Ascending aorta (tissue), 2 donors: ENCODE measurements at regions not wholly inside any gene's neighbourhood (a gene's known extent, or its start where the extent isn't known, plus 50 kb on each side); places are given as distances from the start of the nearest gene placed in this dataset.

Source experiments
- DNase-seq, 2 donors: peaks; one replicate each; pipeline ENCODE4 v3.0.0-alpha.2; 2019; ENCODE audit warnings: low spot score in 2 of 2
- H3K27ac ChIP-seq, 2 donors: fragments of 200-600 bp; sonication (generic); one replicate each; pipeline ENCODE4 v1.5.1; 2016 to 2017; ENCODE audit warnings: mild to moderate bottlenecking in 1 of 2
- H3K27me3 ChIP-seq: fragments of 200-600 bp; sonication (generic); one replicate; pipeline ENCODE4 v1.5.1; 2017
- H3K36me3 ChIP-seq, 2 donors: fragments of 200-600 bp; sonication (generic); one replicate each; pipeline ENCODE4 v1.5.1; 2016
- H3K4me1 ChIP-seq, 2 donors: fragments of 200-600 bp; sonication (generic); one replicate each; pipeline ENCODE4 v1.5.1; 2016 to 2017; ENCODE audit warnings: mild to moderate bottlenecking in 1 of 2
- H3K4me3 ChIP-seq, 2 donors: fragments of 200-600 bp; sonication (generic); one replicate each; pipeline ENCODE4 v1.5.1; 2016 to 2017; ENCODE audit warnings: mild to moderate bottlenecking in 1 of 2
- H3K9me3 ChIP-seq, 2 donors: fragments of 200-600 bp; sonication (generic); one replicate each; pipeline ENCODE4 v1.5.1; 2016
- intact Hi-C: fragments of 100-400 bp; cut with DNase I; formaldehyde crosslinking; loops from one replicate; pipeline ENCODE4 v1.15.1; 2023
- TF ChIP-seq, protein P1 (sequence below), 3 experiments: fragments of 200-600 bp in 2 of 3; fragments of 450-650 bp in 1 of 3; sonication (generic) in 2 of 3; IDR thresholded peaks; one replicate each; pipeline ENCODE4 v1.5.1; 2016 to 2019; ENCODE audit warnings: antibody characterized with exemption in 3 of 3, mild to moderate bottlenecking in 1 of 3, moderate library complexity in 1 of 3

DNA sequence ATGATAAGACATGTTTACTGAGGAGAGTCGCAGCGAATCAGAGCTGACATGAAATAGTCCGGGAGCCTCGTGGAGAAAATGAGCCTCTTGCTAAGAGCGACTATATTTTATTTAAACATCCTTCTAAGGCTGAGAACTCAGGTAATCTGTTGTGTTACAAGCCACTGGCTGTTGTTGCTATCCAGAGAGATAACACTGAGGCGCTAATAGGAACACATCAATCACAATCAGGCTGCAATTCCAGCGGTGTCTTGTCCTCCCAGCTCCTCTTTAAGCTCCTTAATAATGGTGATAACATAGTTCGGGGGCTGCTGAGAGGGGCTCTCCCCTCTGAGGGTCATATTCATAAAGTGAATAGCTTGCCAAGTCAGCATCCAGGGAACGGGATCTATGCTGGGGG is 95.1 kb downstream of the INSIG2 start:
- intact Hi-C loops: loop anchor here (10.0 kb wide), 2 partner anchors 169 to 1301 kb away; partner anchors contain the start of gene CCDC93
- TF ChIP-seq, protein P1, sequence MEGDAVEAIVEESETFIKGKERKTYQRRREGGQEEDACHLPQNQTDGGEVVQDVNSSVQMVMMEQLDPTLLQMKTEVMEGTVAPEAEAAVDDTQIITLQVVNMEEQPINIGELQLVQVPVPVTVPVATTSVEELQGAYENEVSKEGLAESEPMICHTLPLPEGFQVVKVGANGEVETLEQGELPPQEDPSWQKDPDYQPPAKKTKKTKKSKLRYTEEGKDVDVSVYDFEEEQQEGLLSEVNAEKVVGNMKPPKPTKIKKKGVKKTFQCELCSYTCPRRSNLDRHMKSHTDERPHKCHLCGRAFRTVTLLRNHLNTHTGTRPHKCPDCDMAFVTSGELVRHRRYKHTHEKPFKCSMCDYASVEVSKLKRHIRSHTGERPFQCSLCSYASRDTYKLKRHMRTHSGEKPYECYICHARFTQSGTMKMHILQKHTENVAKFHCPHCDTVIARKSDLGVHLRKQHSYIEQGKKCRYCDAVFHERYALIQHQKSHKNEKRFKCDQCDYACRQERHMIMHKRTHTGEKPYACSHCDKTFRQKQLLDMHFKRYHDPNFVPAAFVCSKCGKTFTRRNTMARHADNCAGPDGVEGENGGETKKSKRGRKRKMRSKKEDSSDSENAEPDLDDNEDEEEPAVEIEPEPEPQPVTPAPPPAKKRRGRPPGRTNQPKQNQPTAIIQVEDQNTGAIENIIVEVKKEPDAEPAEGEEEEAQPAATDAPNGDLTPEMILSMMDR (IDR thresholded peaks at IDR 0.05): no peak
- Histone ChIP-seq H3K9me3 (no peaks in the 10 kb centered on the region), H3K27me3 (no peaks in the 10 kb centered on the region), H3K27ac (no peak overlapping the region), H3K4me3 (no peak overlapping the region), H3K4me1 (peaks cover 0 to 3% of the 10 kb centered on the region in 2 donors), H3K36me3 (no peaks in the 10 kb centered on the region)
- no peak for DNase-seq

DNA sequence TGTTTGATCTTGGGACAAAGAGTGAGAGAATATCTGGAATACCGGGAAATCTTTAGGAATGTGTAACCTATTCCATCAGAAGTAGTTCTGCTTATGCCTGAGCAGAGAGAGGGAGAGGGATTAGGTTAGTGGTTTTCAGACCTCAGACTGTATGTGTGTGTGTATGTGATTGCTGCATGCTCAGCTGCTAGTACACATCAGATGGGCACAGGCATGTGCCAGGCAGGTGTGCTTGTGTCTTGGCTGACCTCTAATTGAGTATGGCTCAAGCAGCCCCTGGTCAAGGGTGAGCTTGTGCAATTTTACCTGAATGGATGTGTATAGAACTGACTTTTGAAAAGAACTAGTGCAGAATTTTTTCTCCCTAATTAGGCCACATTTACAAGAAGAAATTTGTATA is 91.2 kb downstream of the INSIG2 start:
- intact Hi-C loops: no loop called here
- H3K36me3 ChIP-seq: no peaks in the 10 kb centered on the region
- DNase-seq: no peak
- no peaks in the 10 kb centered on the region for H3K27me3 ChIP-seq
- H3K4me1 ChIP-seq: no peaks in the 10 kb centered on the region
- no peak overlapping the region for H3K27ac ChIP-seq
- no peaks in the 10 kb centered on the region for H3K9me3 ChIP-seq
- no peak overlapping the region for H3K4me3 ChIP-seq
- TF ChIP-seq, protein P1 (IDR thresholded peaks at IDR 0.05): no peak

DNA sequence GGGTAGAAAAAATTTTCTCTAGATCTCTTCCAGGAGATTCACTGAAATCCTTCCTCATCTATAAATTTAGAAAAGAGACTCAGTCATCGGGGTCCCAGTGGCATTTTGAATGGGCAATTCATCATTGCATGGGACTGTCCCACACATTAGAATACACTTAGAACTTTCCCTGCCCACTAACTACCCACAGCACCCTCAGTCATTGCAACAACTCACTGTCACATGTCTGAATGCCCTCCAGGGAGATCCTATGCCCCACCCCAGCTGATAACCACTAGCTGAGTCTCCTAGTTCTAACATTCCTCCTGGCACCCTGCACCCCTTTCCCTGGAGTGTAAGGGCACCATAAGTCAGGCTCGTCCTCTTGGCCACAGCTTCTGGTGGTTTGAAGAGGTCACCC is 89.6 kb downstream of the INSIG2 start:
- Histone ChIP-seq H3K4me1 (no peaks in the 10 kb centered on the region), H3K27ac (no peak overlapping the region), H3K36me3 (no peaks in the 10 kb centered on the region), H3K27me3 (no peaks in the 10 kb centered on the region), H3K4me3 (no peak overlapping the region), H3K9me3 (no peaks in the 10 kb centered on the region)
- intact Hi-C loops: no loop called here
- DNase-seq: no peak
- TF ChIP-seq, protein P1 (IDR thresholded peaks at IDR 0.05): no peak

DNA sequence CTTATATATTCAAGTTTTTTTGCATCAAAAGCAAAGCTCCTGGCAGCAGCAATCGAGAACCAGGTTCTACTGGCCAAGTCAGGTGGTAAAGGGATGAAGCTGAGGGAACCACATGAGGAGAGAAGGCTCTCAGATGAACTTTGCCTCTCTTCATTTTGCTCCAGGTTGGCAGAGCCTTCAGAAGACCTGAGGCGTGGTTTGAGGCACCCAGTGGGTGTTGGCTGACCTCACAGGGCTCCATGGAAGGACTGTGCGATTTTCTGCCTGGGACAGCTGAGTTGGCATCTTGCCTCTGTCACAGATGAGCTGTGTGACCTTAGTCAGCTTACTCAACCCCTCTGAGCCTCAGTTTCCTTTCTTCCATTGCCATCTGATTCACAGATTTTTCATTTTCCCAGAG is 89.0 kb downstream of the INSIG2 start:
- intact Hi-C loops: no loop called here
- H3K27me3 ChIP-seq: no peaks in the 10 kb centered on the region
- no peak overlapping the region for H3K27ac ChIP-seq
- no peaks in the 10 kb centered on the region for H3K36me3 ChIP-seq
- TF ChIP-seq, protein P1 (IDR thresholded peaks at IDR 0.05): no peak
- DNase-seq: no peak
- no peaks in the 10 kb centered on the region for H3K9me3 ChIP-seq
- H3K4me1 ChIP-seq: no peaks in the 10 kb centered on the region
- H3K4me3 ChIP-seq: no peak overlapping the region

DNA sequence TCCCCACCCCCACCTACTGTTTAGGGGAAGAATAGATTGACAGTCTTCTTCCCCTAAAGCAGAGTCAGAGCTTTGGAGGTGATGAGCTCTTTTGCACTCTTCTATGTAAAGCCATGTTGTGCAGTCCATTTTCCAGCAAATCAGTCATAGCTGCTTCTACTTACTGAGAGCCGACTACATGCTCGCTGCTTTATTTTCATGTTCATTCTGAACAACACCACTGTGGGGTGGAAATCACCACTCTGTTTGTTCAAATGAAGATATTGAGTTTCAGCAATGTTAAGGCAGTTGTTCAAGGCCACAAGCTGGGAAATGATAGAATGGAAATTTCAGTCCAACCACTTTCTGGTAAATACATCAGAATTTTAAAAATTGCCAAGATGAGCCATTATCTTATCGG is 88.3 kb downstream of the INSIG2 start:
- TF ChIP-seq, protein P1 (IDR thresholded peaks at IDR 0.05): no peak
- no peak for DNase-seq

DNA sequence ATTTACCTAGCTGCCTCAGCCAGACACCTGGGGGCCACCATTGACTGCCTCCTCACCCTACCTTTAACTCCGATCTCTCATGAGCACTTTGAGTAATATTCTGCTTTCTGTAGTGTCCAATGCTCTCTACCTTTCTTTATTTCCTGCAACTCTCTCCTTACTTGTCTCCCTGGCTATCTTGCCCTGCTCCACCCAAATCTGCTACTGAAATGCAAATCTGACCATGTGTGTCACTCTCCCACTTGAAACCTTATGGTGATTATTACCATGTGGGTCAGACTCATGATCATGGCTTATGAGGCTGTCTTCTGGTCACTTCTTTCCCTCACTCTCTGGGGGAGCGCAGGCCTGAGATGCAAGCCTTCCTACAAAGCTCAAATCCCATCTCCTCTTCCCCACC is 83.3 kb downstream of the INSIG2 start:
- Histone ChIP-seq H3K27ac (no peak overlapping the region), H3K4me1 (no peaks in the 10 kb centered on the region), H3K9me3 (no peaks in the 10 kb centered on the region), H3K27me3 (no peaks in the 10 kb centered on the region), H3K4me3 (no peak overlapping the region), H3K36me3 (no peaks in the 10 kb centered on the region)
- intact Hi-C loops: no loop called here
- TF ChIP-seq, protein P1 (IDR thresholded peaks at IDR 0.05): no peak
- no peak for DNase-seq

More for the DNA sequence above, 88.3 kb downstream of the INSIG2 start:
- Histone ChIP-seq H3K36me3 (no peaks in the 10 kb centered on the region), H3K27ac (no peak overlapping the region), H3K4me3 (no peak overlapping the region), H3K9me3 (no peaks in the 10 kb centered on the region), H3K27me3 (no peaks in the 10 kb centered on the region), H3K4me1 (no peaks in the 10 kb centered on the region)
- intact Hi-C loops: no loop called here
